AG04450 (cell line): ENCODE measurements at regions not wholly inside any gene's neighbourhood (a gene's known extent, or its start where the extent isn't known, plus 50 kb on each side); places are given as distances from the start of the nearest gene placed in this dataset.

ENCODE experiments used
- CTCF ChIA-PET: fragments of 300-600, 350-600 bp; formaldehyde crosslinking; extraction: SDS; loops from one replicate; lab custom pipeline; 2022; ENCODE audit warnings: antibody characterized with exemption, inconsistent platforms; lab: Charles Lee
- POLR2A ChIA-PET: fragments of 350-600 bp; formaldehyde crosslinking; extraction: SDS; loops from one replicate; lab custom pipeline; 2021; ENCODE audit warnings: antibody characterized with exemption, inconsistent platforms; lab: Yijun Ruan, JAX
- DNase-seq: peaks from one replicate; pipeline ENCODE4 v3.0.0-alpha.2; 2011; ENCODE audit warnings: low read depth, low spot score
- H3K27ac ChIP-seq: one replicate; pipeline ENCODE4 v1.5.1; 2012; ENCODE audit warnings: low read depth, low read length, control low read depth
- H3K27me3 ChIP-seq: one replicate; pipeline ENCODE4 v1.6.0; 2012; ENCODE audit warnings: low read length; ENCODE audit not compliant: control insufficient read depth, insufficient read depth
- H3K4me3 ChIP-seq: 2 replicates; pipeline ENCODE4 v1.5.1; 2011; ENCODE audit warnings: mild to moderate bottlenecking, low read depth, low read length, control low read depth
- H3K9me3 ChIP-seq: 2 replicates; pipeline ENCODE4 v1.5.1; 2012; ENCODE audit warnings: low read length; ENCODE audit not compliant: control insufficient read depth, insufficient read depth
- TF ChIP-seq, protein P1 (sequence below): IDR thresholded peaks from 2 replicates; pipeline ENCODE4 v1.5.1; 2011; ENCODE audit warnings: low read depth, low read length, control low read depth, inconsistent platforms

GRCh38 chr5:60512117-60512516 is 187.8 kb downstream of the DEPDC1B start:
- Histone ChIP-seq H3K9me3 (no peaks in the 10 kb centered on the region), H3K4me3 (no peak overlapping the region), H3K27me3 (no peaks in the 10 kb centered on the region), H3K27ac (no peak overlapping the region)
- ChIA-PET POLR2A (no interaction called here), CTCF (no interaction called here)
- TF ChIP-seq, protein P1, sequence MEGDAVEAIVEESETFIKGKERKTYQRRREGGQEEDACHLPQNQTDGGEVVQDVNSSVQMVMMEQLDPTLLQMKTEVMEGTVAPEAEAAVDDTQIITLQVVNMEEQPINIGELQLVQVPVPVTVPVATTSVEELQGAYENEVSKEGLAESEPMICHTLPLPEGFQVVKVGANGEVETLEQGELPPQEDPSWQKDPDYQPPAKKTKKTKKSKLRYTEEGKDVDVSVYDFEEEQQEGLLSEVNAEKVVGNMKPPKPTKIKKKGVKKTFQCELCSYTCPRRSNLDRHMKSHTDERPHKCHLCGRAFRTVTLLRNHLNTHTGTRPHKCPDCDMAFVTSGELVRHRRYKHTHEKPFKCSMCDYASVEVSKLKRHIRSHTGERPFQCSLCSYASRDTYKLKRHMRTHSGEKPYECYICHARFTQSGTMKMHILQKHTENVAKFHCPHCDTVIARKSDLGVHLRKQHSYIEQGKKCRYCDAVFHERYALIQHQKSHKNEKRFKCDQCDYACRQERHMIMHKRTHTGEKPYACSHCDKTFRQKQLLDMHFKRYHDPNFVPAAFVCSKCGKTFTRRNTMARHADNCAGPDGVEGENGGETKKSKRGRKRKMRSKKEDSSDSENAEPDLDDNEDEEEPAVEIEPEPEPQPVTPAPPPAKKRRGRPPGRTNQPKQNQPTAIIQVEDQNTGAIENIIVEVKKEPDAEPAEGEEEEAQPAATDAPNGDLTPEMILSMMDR: no peak
- no peak for DNase-seq

DNA sequence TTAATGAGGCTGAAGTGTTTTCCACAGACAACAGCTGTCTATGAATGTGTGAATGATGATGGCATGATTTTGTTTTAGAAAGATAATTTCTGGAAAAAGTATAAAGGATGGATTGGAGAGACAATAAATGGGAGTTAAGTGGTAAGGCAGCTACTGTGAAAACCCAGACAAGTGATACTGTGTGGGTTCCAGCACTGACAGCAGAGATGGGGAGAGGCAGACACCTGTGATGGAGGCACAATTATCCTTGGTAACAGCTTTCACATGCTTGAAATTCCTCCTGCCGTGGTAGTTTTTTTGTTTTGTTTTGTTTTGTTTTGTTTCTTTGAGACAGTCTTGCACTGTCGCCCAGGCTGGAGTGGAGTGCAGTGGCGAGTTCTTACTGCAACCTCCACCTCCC is 189.3 kb downstream of the DEPDC1B start:
- H3K27ac ChIP-seq: no peak overlapping the region
- H3K27me3 ChIP-seq: no peaks in the 10 kb centered on the region
- CTCF ChIA-PET: no interaction called here
- no peak for DNase-seq
- H3K4me3 ChIP-seq: no peak overlapping the region
- POLR2A ChIA-PET: no interaction called here
- TF ChIP-seq, protein P1: no peak
- no peaks in the 10 kb centered on the region for H3K9me3 ChIP-seq

DNA sequence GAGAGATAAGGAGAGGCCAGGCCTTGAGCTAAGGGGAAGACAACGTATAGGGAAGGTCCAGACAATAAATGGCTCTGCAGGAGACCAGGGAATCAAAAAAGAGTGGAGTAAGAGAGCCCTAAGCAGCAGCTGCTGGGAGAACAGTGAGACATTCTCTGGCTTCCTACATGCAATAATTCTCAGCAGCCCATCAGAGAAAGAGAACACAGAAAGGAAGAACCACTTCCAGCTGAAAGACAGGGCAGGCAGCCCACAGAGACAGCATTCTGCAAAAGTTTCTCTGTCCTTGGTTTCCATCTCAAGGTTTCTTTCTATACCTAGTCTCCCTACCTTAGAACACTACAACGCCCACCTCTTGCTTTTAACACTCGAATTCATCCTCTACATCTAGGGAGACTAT is 189.9 kb downstream of the DEPDC1B start:
- TF ChIP-seq, protein P1: no peak
- Histone ChIP-seq H3K4me3 (no peak overlapping the region), H3K27ac (no peak overlapping the region), H3K9me3 (no peaks in the 10 kb centered on the region), H3K27me3 (no peaks in the 10 kb centered on the region)
- ChIA-PET CTCF (no interaction called here), POLR2A (no interaction called here)
- DNase-seq: no peak

DNA sequence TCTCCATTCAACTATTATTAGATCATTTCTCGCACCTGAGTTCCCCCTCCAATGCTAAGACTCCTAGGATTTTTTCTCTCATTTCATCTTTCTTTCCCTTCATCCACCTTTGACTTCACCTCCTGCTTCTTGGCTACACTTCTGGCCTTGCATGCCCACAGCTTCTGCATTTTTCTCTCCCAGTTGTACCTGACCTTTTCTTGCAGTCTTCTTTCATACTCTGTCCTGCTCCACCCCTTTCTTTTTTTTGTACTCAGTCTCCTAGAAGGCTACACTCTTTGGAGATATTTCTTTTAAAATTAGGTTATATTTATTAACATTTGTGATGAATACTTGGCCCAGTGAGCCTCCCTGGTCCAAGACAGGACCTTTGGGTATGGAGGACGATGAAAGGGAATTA is 190.4 kb downstream of the DEPDC1B start:
- ChIA-PET POLR2A (no interaction called here), CTCF (no interaction called here)
- Histone ChIP-seq H3K27me3 (no peaks in the 10 kb centered on the region), H3K4me3 (no peak overlapping the region), H3K27ac (no peak overlapping the region), H3K9me3 (no peaks in the 10 kb centered on the region)
- no peak for DNase-seq
- TF ChIP-seq, protein P1: no peak

GRCh38 chr5:60507687-60508086 is 192.3 kb downstream of the DEPDC1B start:
- H3K9me3 ChIP-seq: no peaks in the 10 kb centered on the region
- ChIA-PET POLR2A (no interaction called here), CTCF (no interaction called here)
- TF ChIP-seq, protein P1: no peak
- no peak overlapping the region for H3K27ac ChIP-seq
- no peaks in the 10 kb centered on the region for H3K27me3 ChIP-seq
- H3K4me3 ChIP-seq: no peak overlapping the region
- no peak for DNase-seq
